GM12865 (cell line): ENCODE measurements at regions not wholly inside any gene's neighbourhood (a gene's known extent, or its start where the extent isn't known, plus 50 kb on each side); places are given as distances from the start of the nearest gene placed in this dataset.
"Not testable (repeated sequence)": the region's sequence is repeated elsewhere in the genome, so short reads cannot be mapped to it uniquely, and the experiment has no call there.

Experiments used
- DNase-seq: peaks from one replicate; pipeline ENCODE4 v3.0.0; 2010; ENCODE audit warnings: low read depth
- H3K4me3 ChIP-seq: 2 replicates; pipeline ENCODE4 v1.5.1; 2011; ENCODE audit warnings: mild to moderate bottlenecking, low read depth, low read length, control low read depth
- CTCF ChIP-seq: IDR thresholded peaks from 2 replicates; pipeline ENCODE4 v1.5.1; 2011; ENCODE audit warnings: low read length, control low read depth, low read depth, inconsistent platforms; ENCODE audit not compliant: insufficient read depth; ENCODE audit errors: missing control alignments

- DNase-seq, result no peak
- TF ChIP-seq CTCF, result no peak
- H3K4me3 ChIP-seq, result no peak overlapping the region
Observed at GRCh38 chr6:121951918-121952379, 447.5 kb upstream of the HSF2 start.

- DNase-seq, H3K4me3 ChIP-seq: not testable (repeated sequence)
Observed at GRCh38 chr6:121955401-121955800, 444.1 kb upstream of the HSF2 start.

GRCh38 chr6:121956782-121957181 is 442.7 kb upstream of the HSF2 start:
- no peak for TF ChIP-seq CTCF
- no peak overlapping the region for H3K4me3 ChIP-seq
- no peak for DNase-seq

GRCh38 chr6:121959501-121959900 is 440.0 kb upstream of the HSF2 start:
- TF ChIP-seq CTCF, result no peak
- DNase-seq, result no peak
- no peak overlapping the region for H3K4me3 ChIP-seq

- DNase-seq, result no peak
- H3K4me3 ChIP-seq, result no peak overlapping the region
- no peak for TF ChIP-seq CTCF
Observed at GRCh38 chr6:121961619-121962125, 437.8 kb upstream of the HSF2 start.

GRCh38 chr6:121963826-121964225 is 435.6 kb upstream of the HSF2 start:
- no peak for DNase-seq
- no peak for TF ChIP-seq CTCF
- no peak overlapping the region for H3K4me3 ChIP-seq

- TF ChIP-seq CTCF, result no peak
Observed at GRCh38 chr6:121965739-121966138, 433.7 kb upstream of the HSF2 start.

GRCh38 chr6:121967631-121968030 is 431.8 kb upstream of the HSF2 start:
- DNase-seq, result no peak
- no peak overlapping the region for H3K4me3 ChIP-seq
- no peak for TF ChIP-seq CTCF

More at GRCh38 chr6:121965739-121966138, 433.7 kb upstream of the HSF2 start:
- no peak overlapping the region for H3K4me3 ChIP-seq
- no peak for DNase-seq
